ENCODE measurements at regions not wholly inside any gene's neighbourhood (a gene's known extent, or its start where the extent isn't known, plus 50 kb on each side); places are given as distances from the start of the nearest gene placed in this dataset.
A peak's percentile ranks its signal among the peaks of the same experiment; 100 is the strongest.

DNA sequence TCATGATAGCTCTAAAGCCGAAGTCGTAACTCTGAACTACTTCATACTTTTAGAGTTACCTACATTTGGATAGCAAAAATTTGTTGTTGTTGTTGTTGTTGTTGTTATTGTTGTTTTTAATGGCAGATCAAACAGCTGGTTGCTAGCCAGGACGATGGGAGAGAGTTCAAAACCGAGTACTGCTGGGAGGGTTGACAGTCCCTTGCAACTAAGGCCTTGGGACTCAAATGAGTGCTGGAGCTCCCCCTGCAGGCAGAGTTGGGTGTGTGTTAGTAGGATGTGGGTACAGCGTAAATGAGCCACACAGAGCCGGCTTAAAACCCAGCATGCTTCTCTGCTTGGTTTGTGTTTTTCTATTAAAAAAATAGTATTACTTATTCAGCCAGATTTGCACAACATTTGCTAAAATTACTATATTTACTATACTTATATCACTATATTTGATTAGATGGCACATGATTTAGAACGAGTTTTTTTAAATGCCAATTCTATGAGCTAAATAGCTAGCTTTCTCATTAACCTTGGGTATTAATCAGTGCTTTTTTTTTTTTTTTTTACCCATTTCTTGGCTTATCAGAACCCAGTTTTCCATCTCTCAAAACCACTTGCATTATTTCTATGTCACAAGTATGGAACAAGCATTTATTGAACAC is 129.2 kb upstream of the SYT6 start:
- TF ChIP-seq CTCF (conservative IDR thresholded peaks at IDR 0.05) (peak; percentile 93), ZFX (IDR thresholded peaks at IDR 0.05) (no peak)

Measured in C4-2B (cell line).